GM12864 (cell line): ENCODE measurements at regions not wholly inside any gene's neighbourhood (a gene's known extent, or its start where the extent isn't known, plus 50 kb on each side); places are given as distances from the start of the nearest gene placed in this dataset.
"Not testable (repeated sequence)": the region's sequence is repeated elsewhere in the genome, so short reads cannot be mapped to it uniquely, and the experiment has no call there.

ENCODE experiments used
- DNase-seq: peaks from one replicate; pipeline ENCODE4 v3.0.0-alpha.2; 2011; ENCODE audit warnings: low read depth
- H3K4me3 ChIP-seq: 2 replicates; pipeline ENCODE4 v1.5.1; 2011; ENCODE audit warnings: mild to moderate bottlenecking, low read depth, low read length, control low read depth
- CTCF ChIP-seq: IDR thresholded peaks from 2 replicates; pipeline ENCODE4 v1.5.1; 2011; ENCODE audit warnings: low read depth, mild to moderate bottlenecking, moderate library complexity, low read length, control low read depth, inconsistent platforms; ENCODE audit errors: missing control alignments

GRCh38 chr1:104331763-104332162, 582.1 kb downstream of the AMY1C start:
- TF ChIP-seq CTCF: no peak
- H3K4me3 ChIP-seq: no peak overlapping the region

GRCh38 chr1:104337927-104338326, 588.2 kb downstream of the AMY1C start:
- not testable (repeated sequence) for DNase-seq, H3K4me3 ChIP-seq

More at GRCh38 chr1:104331763-104332162, 582.1 kb downstream of the AMY1C start:
- no peak for DNase-seq

GRCh38 chr1:104341944-104342343, 592.2 kb downstream of the AMY1C start:
- no peak overlapping the region for H3K4me3 ChIP-seq
- DNase-seq: no peak
- no peak for TF ChIP-seq CTCF

- DNase-seq: no peak
- no peak overlapping the region for H3K4me3 ChIP-seq
- TF ChIP-seq CTCF: no peak
Measured at GRCh38 chr1:104348277-104348676, 598.6 kb downstream of the AMY1C start.

- DNase-seq: no peak
- no peak overlapping the region for H3K4me3 ChIP-seq
- TF ChIP-seq CTCF: no peak
Measured at GRCh38 chr1:104353580-104353979, 603.9 kb downstream of the AMY1C start.

GRCh38 chr1:104358086-104358485, 608.4 kb downstream of the AMY1C start:
- no peak overlapping the region for H3K4me3 ChIP-seq
- no peak for DNase-seq
- TF ChIP-seq CTCF: no peak

- no peak overlapping the region for H3K4me3 ChIP-seq
- no peak for DNase-seq
- TF ChIP-seq CTCF: no peak
Measured at GRCh38 chr1:104358621-104359020, 608.9 kb downstream of the AMY1C start.

- DNase-seq: no peak
- no peak overlapping the region for H3K4me3 ChIP-seq
- no peak for TF ChIP-seq CTCF
Measured at GRCh38 chr1:104378414-104378813, 628.7 kb downstream of the AMY1C start.
